T-helper 17 cell (primary cell): ENCODE measurements at regions not wholly inside any gene's neighbourhood (a gene's known extent, or its start where the extent isn't known, plus 50 kb on each side); places are given as distances from the start of the nearest gene placed in this dataset.

Experiments
- ATAC-seq: fragments of 150-1000 bp; cut with Tn5 transposase; 2 replicates; pipeline ENCODE4 v1.10.0; 2021; ENCODE audit warnings: mild to moderate bottlenecking, moderate library complexity
- DNase-seq, 3 donors: peaks; one replicate each; pipeline versions ENCODE4 v3.0.0 to v3.0.0-alpha.2; 2020 to 2021
- H3K9me3 ChIP-seq: one replicate; pipeline ENCODE4 v1.7.0; 2013; ENCODE audit warnings: low read length, mild to moderate bottlenecking; ENCODE audit not compliant: control insufficient read depth, poor library complexity, severe bottlenecking
- H3K27ac Mint-ChIP-seq: one replicate; pipeline ENCODE4 v1.8.0; 2022; ENCODE audit warnings: mild to moderate bottlenecking, moderate library complexity, mixed read lengths
- H3K27me3 Mint-ChIP-seq: one replicate; pipeline ENCODE4 v1.8.0; 2022; ENCODE audit warnings: mixed read lengths
- H3K36me3 Mint-ChIP-seq: one replicate; pipeline ENCODE4 v1.8.0; 2022; ENCODE audit warnings: low read depth, mixed read lengths
- H3K4me1 Mint-ChIP-seq: one replicate; pipeline ENCODE4 v1.8.0; 2022; ENCODE audit warnings: mild to moderate bottlenecking, mixed read lengths
- H3K4me3 Mint-ChIP-seq: one replicate; pipeline ENCODE4 v1.8.0; 2022; ENCODE audit warnings: mild to moderate bottlenecking, moderate library complexity, mixed read lengths

DNA sequence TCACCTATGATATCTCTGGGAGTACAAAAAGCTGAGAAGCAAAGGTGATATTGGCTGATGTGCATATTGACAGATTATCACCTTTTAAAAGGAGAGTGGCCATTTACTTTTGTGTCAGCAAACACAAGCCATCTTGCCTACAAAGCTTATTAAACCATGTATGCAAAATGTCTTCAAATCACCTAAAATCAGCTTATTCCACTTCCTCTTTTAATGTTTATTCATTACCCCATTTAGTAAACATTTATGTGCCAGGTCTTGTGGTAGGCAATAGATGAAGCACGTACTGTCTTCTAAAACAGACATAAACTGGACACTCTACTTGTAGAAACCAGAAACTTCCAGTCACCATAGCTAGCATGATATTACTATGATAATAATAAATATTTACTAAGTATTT is 354.6 kb downstream of the RBM26 start:
- Mint-ChIP-seq H3K27me3 (peaks cover 7% of the 10 kb centered on the region), H3K36me3 (no peaks in the 10 kb centered on the region), H3K27ac (no peak overlapping the region), H3K4me1 (peaks cover 2% of the 10 kb centered on the region), H3K4me3 (no peak overlapping the region)
- ATAC-seq (no peak), DNase-seq (no peak)
- H3K9me3 ChIP-seq = no peaks in the 10 kb centered on the region

DNA sequence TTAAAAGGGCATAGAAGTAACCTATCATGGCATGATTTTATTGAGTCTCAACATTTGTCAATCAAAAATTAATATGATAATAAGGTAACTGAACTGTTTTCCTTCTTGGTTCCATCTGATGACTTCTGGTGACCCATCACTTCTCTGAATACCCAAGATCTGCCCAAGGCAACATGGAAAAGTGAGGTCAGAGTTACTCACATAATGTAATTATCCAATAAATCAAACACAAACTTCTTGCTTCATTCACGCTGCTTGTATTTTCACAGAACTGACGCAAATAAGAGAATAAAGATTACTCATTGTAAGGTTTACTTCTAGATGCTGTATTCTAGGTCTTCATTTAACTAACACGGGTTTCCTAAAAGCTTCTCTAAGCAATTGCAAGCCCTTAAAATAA is 361.6 kb downstream of the RBM26 start:
- H3K9me3 ChIP-seq = no peaks in the 10 kb centered on the region
- Mint-ChIP-seq H3K27me3 (peaks cover 29% of the 10 kb centered on the region), H3K36me3 (peaks cover 3% of the 10 kb centered on the region), H3K4me3 (no peak overlapping the region), H3K4me1 (peaks cover 2% of the 10 kb centered on the region), H3K27ac (no peak overlapping the region)
- no peak for DNase-seq
- ATAC-seq = no peak

DNA sequence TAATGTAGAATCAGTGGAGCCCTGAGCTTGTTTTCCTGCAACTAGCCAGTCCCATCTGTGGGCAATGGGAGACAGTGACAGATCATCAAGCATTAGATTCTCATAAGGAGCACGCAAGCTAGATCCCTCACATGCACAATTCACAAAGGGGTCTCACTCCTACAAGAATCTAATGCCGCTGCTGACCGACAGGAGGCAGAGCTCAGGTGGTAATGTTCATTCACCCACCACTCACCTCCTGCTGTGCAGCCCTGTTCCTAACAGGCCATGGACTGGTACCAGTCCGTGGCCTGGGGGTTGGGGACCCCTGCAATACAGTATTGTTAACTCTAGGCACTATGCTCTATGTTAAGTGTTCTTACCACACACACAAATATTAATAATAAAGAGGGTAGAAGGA is 362.8 kb downstream of the RBM26 start:
- no peak for DNase-seq
- H3K4me3 Mint-ChIP-seq = no peak overlapping the region
- no peak overlapping the region for H3K27ac Mint-ChIP-seq
- H3K9me3 ChIP-seq = no peaks in the 10 kb centered on the region
- H3K27me3 Mint-ChIP-seq = peaks cover 29% of the 10 kb centered on the region
- H3K36me3 Mint-ChIP-seq = peaks cover 3% of the 10 kb centered on the region
- H3K4me1 Mint-ChIP-seq = peaks cover 2% of the 10 kb centered on the region
- no peak for ATAC-seq

DNA sequence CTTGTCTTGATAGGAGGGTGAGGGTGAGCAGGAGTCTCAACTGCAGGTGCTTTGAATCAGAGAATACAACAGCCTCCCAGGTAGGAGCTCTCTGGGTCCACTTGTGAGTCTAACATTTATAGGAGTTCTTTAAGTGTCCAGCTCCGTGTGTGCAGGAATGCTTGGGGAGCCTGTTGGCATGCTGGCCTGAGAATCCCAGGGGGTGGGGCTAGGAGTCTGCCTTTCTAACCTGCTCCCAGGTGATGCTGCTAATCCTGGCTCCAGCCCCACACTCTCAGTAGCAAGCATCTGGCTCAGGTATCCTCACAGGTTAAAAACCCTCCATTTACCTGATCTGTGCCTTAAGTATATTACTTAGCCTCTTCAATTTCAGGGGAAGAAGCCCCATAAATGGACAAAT is 368.9 kb downstream of the RBM26 start:
- Mint-ChIP-seq H3K36me3 (no peaks in the 10 kb centered on the region), H3K27me3 (peaks cover 36% of the 10 kb centered on the region), H3K27ac (no peak overlapping the region), H3K4me3 (no peak overlapping the region), H3K4me1 (peaks cover 2% of the 10 kb centered on the region)
- ATAC-seq (no peak), DNase-seq (no peak)
- no peaks in the 10 kb centered on the region for H3K9me3 ChIP-seq

DNA sequence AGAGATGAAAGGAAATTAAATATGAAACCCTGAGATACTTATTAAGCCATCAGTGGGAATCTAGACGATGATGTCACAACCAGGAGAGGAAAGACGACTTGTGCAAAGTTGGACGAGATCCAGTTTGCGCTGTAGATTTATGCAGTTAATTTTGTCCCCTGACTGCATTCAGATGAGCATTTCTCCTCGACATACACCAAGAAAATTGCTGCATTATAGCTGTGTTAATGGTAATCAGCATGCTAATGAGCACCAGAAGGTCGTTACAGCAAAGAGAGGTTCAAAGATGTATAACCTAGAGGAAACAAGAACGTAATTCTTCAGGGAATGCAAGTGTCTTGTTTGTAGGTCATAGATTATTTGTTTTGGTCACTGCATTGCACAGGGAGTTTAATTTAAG is 371.7 kb downstream of the RBM26 start:
- DNase-seq = no peak
- no peaks in the 10 kb centered on the region for H3K36me3 Mint-ChIP-seq
- H3K27ac Mint-ChIP-seq = no peak overlapping the region
- H3K4me1 Mint-ChIP-seq = peaks cover 4% of the 10 kb centered on the region
- H3K4me3 Mint-ChIP-seq = no peak overlapping the region
- no peaks in the 10 kb centered on the region for H3K9me3 ChIP-seq
- H3K27me3 Mint-ChIP-seq = peaks cover 43% of the 10 kb centered on the region
- no peak for ATAC-seq

DNA sequence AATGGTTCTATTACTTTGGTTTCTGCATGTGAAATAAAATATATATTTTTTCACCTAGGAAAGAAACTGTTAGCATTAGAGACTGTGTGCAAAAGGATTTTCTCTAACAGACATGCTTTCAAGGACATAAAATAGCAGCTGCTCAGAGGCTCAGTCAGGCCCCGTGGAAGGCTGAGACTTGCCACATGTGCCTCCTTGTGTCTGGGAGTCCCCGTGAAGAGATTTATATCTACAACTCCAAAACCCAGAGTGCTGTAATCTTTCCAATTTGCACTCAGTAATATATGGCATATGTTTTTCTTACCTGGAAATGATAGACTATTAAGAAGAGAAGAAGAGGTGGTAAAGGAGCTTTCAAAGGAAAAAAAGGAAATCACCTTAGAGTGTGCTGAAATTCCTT is 371.6 kb upstream of the OBI1 start:
- H3K9me3 ChIP-seq = no peaks in the 10 kb centered on the region
- Mint-ChIP-seq H3K27ac (no peak overlapping the region), H3K4me1 (peaks cover 4% of the 10 kb centered on the region), H3K36me3 (no peaks in the 10 kb centered on the region), H3K27me3 (peaks cover 40% of the 10 kb centered on the region), H3K4me3 (no peak overlapping the region)
- DNase-seq (no peak), ATAC-seq (no peak)

DNA sequence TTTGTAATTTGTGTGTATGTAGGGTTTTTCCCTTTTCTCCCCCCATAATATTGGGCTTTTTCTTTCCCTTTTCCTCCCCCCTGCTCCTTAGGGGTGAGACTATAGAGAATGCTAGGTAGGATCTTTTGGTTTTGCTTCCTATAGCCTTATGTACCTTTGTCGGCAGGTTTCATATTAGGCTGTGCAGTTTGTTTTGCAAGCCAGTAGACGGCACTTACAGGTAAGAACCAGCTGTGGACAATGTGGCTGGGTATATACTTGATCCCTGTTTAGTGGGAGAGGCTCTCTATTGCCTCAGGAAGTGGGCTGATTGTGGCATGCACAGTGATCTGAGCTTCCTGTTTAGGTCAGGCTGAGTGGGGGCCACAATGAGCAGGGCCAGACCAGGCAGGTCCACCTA is 359.2 kb upstream of the OBI1 start:
- DNase-seq (no peak), ATAC-seq (no peak)
- Mint-ChIP-seq H3K36me3 (no peaks in the 10 kb centered on the region), H3K27me3 (peaks cover 9% of the 10 kb centered on the region), H3K4me1 (no peaks in the 10 kb centered on the region), H3K4me3 (no peak overlapping the region), H3K27ac (no peak overlapping the region)
- H3K9me3 ChIP-seq = no peaks in the 10 kb centered on the region

DNA sequence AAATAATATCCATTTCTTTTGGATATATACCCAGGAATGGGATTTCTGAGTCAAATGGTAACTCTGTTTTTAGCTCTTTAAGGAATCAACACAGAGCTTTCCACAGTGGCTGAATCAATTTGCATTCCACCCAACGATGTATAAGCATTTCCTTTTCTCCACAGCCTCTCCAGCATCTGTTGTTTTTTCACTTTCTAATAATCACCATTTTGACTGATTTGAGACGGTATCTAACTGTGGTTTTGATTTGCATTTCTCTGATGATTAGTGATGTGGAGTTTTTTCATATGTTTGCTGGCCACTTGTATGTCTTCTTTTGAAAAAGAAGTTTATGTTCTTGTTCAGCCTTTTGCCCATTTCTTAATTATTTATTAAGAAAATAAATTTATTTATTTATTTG is 352.2 kb upstream of the OBI1 start:
- Mint-ChIP-seq H3K4me3 (no peak overlapping the region), H3K27ac (no peak overlapping the region), H3K36me3 (no peaks in the 10 kb centered on the region), H3K4me1 (no peaks in the 10 kb centered on the region), H3K27me3 (peaks cover 5% of the 10 kb centered on the region)
- ATAC-seq (no peak), DNase-seq (no peak)
- no peaks in the 10 kb centered on the region for H3K9me3 ChIP-seq

DNA sequence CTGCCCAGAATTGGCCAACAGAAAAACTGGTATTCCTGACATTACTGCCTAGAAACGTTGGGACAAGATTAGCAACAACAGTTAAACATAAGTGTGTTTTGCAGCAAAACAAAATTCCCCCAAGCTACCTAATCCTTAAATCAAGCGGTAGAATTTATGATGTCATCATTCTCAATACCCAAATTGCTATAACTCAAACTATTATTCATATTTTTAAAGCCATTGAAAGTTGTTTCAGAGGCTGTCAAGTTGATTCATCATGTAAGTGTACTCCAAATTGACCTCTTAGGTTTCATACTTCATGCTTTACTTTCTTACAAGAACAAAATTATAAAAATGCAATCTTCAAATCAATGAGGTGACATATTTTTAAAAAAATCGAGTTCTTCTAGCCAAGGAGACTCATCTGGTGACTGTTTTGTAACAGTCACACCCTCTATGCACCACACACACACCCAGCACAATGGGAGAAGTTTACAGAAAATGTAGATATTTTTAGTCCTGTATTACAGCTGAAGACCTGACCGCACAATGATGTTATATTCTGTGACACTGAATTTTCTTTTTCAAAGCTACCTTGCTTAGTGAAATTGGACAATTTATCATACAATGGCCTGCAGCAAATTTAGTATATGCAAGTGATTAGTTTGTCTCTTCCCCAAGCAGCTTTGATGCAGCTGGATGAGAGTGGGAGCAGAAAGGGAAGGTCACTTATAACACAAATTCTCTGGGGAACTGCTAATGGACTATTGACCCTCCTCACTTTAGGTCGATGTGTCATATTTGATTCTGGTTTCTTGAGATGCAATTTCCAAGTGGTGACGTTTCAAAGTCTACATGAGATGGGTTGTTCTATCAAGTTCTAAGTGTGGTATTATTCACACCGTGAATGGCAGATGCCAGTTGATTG is 345.3 kb upstream of the OBI1 start:
- DNase-seq (no peak), ATAC-seq (no peak)
- H3K4me3 Mint-ChIP-seq = no peak overlapping the region
- no peaks in the 10 kb centered on the region for H3K4me1 Mint-ChIP-seq
- no peaks in the 10 kb centered on the region for H3K36me3 Mint-ChIP-seq
- H3K27me3 Mint-ChIP-seq = peaks cover 19% of the 10 kb centered on the region
- no peak overlapping the region for H3K27ac Mint-ChIP-seq
- H3K9me3 ChIP-seq = no peaks in the 10 kb centered on the region

DNA sequence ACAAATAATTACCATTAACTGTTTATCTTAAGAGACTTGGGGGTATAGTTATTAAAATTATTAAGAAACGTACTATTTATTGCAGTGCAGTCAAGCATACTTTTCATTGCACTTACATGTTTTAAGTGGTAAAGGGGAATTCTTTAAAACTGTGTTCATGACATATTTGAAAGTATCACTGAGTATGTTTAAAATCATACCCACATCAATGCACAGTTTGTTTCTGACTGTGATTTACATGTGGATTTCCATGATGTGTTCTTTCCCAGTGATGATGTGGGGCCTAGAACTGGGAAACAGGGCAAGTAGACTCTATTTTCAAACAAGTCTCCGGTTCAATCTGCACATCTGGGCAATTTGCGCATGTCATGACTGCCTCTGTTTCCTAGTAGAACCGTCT is 340.5 kb upstream of the OBI1 start:
- Mint-ChIP-seq H3K4me3 (no peak overlapping the region), H3K36me3 (no peaks in the 10 kb centered on the region)

DNA sequence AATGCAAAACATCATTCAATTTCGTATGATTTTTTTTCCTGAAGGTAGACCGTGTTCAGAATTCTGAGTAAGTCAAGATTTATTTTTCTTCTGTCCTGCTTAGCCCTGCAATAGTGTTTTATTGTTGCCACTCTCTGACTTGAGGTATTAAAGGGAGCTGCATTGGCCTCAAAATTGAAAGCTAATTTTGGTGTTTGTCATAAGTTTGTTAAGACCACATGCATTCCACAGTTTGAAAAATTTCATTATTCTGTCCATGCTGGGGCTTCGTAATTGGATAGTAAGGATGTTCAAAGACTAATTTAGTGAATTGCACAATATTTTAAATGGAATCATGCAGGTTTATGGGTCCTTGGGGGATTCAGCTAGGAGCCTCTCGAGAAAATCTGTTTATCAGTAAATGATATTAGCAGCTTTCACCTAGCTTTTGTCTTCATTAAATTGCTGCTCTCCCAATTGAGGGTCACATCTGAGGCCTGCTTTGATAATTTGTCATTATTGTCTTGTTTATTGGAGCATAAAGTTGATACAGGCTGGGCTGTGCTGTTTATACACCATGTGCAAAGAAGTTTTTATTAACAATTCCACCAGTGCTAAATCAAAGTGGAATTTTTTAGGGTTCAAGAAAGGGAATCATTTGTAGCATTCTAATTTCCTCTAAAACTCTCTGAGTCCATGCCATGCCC is 339.8 kb upstream of the OBI1 start:
- no peaks in the 10 kb centered on the region for H3K9me3 ChIP-seq
- Mint-ChIP-seq H3K27me3 (peaks cover 35% of the 10 kb centered on the region), H3K4me1 (no peaks in the 10 kb centered on the region), H3K36me3 (no peaks in the 10 kb centered on the region), H3K27ac (no peak overlapping the region), H3K4me3 (no peak overlapping the region)
- ATAC-seq (no peak), DNase-seq (no peak)

More for the DNA sequence above, 340.5 kb upstream of the OBI1 start:
- Mint-ChIP-seq H3K4me1 (no peaks in the 10 kb centered on the region), H3K27ac (no peak overlapping the region), H3K27me3 (peaks cover 31% of the 10 kb centered on the region)
- ATAC-seq (no peak), DNase-seq (no peak)
- no peaks in the 10 kb centered on the region for H3K9me3 ChIP-seq

DNA sequence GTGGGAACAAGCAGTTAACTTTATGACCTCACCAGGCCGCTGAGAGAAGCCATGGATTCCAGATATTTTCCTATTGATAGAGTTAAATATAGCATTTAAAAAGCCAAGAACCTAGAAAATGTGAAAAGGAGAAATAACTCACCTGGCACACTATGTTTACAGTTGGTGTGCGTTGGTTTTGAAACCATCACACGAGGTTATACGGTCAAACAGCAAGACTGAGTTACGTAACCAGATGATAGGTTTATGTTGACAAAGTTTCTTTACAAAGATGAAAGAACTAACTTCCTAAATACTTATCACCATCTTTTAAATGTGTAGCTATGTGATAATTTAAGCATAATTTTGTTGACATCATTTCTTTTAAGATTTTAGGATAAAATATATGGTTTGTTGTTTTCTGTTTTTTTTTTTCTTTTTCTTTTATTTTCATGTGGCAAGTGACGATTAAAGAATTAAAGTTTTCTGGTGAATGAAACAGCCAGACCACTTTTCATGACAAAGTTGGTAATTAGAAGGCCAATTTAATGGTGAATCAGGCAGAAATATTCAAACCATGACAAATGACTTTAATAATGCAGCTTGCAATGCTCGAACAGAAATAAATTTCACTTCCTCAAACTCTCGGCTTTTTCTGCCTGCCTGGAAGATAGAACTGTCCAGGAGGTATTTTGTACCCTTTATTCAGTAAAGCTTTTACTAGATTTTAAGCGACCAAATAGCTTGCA is 339.1 kb upstream of the OBI1 start:
- Mint-ChIP-seq H3K4me3 (no peak overlapping the region), H3K4me1 (no peaks in the 10 kb centered on the region), H3K27me3 (peaks cover 37% of the 10 kb centered on the region), H3K27ac (no peak overlapping the region), H3K36me3 (no peaks in the 10 kb centered on the region)
- H3K9me3 ChIP-seq = no peaks in the 10 kb centered on the region
- ATAC-seq (no peak), DNase-seq (no peak)

DNA sequence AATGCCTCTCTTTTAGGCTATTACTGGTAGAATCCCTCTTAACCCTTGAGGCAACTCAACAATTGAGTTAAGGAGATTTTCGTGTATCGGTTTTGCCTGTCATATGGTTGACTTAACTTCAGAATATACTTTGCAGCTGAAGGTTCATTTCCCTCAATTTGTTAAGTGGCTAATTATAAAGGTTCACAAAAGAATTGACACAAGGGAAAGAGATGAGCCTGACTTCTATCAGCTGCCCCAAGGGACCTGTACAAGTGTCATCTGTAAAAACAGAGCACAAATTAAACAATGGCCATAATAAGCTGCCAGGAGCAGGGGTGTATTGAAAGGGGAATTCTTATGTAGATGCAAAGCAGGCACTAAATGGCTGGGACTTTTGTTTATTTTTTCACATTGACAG is 334.8 kb upstream of the OBI1 start:
- ATAC-seq = no peak
- Mint-ChIP-seq H3K36me3 (no peaks in the 10 kb centered on the region), H3K4me3 (no peak overlapping the region), H3K27me3 (peaks cover 23% of the 10 kb centered on the region), H3K27ac (no peak overlapping the region), H3K4me1 (no peaks in the 10 kb centered on the region)
- no peak for DNase-seq
- H3K9me3 ChIP-seq = no peaks in the 10 kb centered on the region
